DOHH2 (cell line): ENCODE measurements at regions not wholly inside any gene's neighbourhood (a gene's known extent, or its start where the extent isn't known, plus 50 kb on each side); places are given as distances from the start of the nearest gene placed in this dataset.

Experiments
- H3F3A ChIP-seq: fragments of 200-600 bp; sonication (generic), shearing (Covaris generic); 2 replicates; pipeline ENCODE4 v1.6.0; 2016; ENCODE audit warnings: antibody characterized with exemption, mild to moderate bottlenecking; ENCODE audit not compliant: control insufficient read depth, insufficient read depth
- H3K27ac ChIP-seq: fragments of 200-600 bp; sonication (generic); 2 replicates; pipeline ENCODE4 v1.5.1; 2014; ENCODE audit warnings: low read depth, mild to moderate bottlenecking, low read length, moderate library complexity
- H3K27me3 ChIP-seq: fragments of 200-600 bp; sonication (generic); 2 replicates; pipeline ENCODE4 v1.6.1; 2014; ENCODE audit warnings: mild to moderate bottlenecking, low read length, mixed read lengths; ENCODE audit not compliant: control insufficient read depth
- H3K36me3 ChIP-seq: fragments of 200-600 bp; sonication (generic); 2 replicates; pipeline ENCODE4 v1.6.1; 2014; ENCODE audit warnings: mild to moderate bottlenecking, low read length, moderate library complexity, mixed read lengths; ENCODE audit not compliant: control insufficient read depth
- H3K4me1 ChIP-seq: fragments of 200-600 bp; sonication (generic); 2 replicates; pipeline ENCODE4 v1.6.1; 2014; ENCODE audit warnings: mild to moderate bottlenecking, low read length, mixed read lengths; ENCODE audit not compliant: control insufficient read depth
- H3K4me2 ChIP-seq: fragments of 200-600 bp; sonication (generic); 2 replicates; pipeline ENCODE4 v1.6.0; 2014; ENCODE audit warnings: mild to moderate bottlenecking, low read length, moderate library complexity
- H3K4me3 ChIP-seq: fragments of 200-600 bp; sonication (generic); 2 replicates; pipeline ENCODE4 v1.5.1; 2014; ENCODE audit warnings: mild to moderate bottlenecking, low read length, mixed read lengths
- H3K79me2 ChIP-seq: fragments of 200-600 bp; sonication (generic); 2 replicates; pipeline ENCODE4 v1.6.1; 2014; ENCODE audit warnings: mild to moderate bottlenecking, low read length, mixed read lengths; ENCODE audit not compliant: control insufficient read depth
- H3K9me2 ChIP-seq: fragments of 200-600 bp; sonication (generic); replicated peaks from 2 replicates; pipeline ENCODE4 v1.6.1; 2014; ENCODE audit warnings: mild to moderate bottlenecking, low read length, mixed read lengths; ENCODE audit not compliant: control insufficient read depth
- H3K9me3 ChIP-seq: fragments of 200-600 bp; sonication (generic); 2 replicates; pipeline ENCODE4 v1.6.1; 2014; ENCODE audit warnings: antibody characterized with exemption, low read length, mixed read lengths; ENCODE audit not compliant: control insufficient read depth, insufficient read depth
- H4K20me1 ChIP-seq: fragments of 200-600 bp; sonication (generic); 2 replicates; pipeline ENCODE4 v1.6.0; 2014; ENCODE audit warnings: low read depth, mild to moderate bottlenecking, antibody characterized with exemption, low read length, moderate library complexity; ENCODE audit not compliant: control insufficient read depth, insufficient read depth
- EZH2phosphoT487 ChIP-seq: fragments of 200-600 bp; sonication (generic); IDR thresholded peaks from 2 replicates; pipeline ENCODE4 v1.6.1; 2017; ENCODE audit warnings: borderline replicate concordance, mild to moderate bottlenecking, antibody characterized with exemption, low read length, moderate library complexity, mixed read lengths
- TF ChIP-seq, protein P1 (sequence below): fragments of 200-600 bp; sonication (generic); IDR thresholded peaks from one replicate; pipeline ENCODE4 v1.5.1; 2014; ENCODE audit warnings: antibody characterized with exemption, mild to moderate bottlenecking, low read depth, low read length; ENCODE audit not compliant: poor library complexity, severe bottlenecking

DNA sequence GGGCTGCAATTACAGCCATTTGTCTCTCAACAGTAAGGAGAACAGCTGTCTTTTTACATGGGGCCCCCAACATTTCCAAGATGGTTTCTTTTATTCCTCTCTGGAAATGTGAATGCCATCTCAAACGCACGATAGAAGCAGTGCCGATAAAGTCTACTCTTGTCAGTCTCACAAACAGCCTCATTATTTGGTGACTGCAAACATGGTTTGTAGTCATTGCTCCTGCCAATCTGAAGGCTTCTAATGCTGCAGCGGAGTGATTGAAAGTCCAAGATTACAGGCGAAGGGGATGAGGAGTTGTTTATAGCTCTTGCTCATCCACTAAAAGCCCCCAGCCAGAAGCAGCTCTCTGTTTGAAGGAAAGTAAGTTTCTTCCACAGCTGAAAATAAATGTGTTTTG lies 657.1 kb downstream of the CBLN4 start:
- no peak overlapping the region for H3K4me2 ChIP-seq
- no peaks in the 10 kb centered on the region for H3K36me3 ChIP-seq
- no peaks in the 10 kb centered on the region for H4K20me1 ChIP-seq
- no peaks in the 10 kb centered on the region for H3K9me2 ChIP-seq
- no peak overlapping the region for H3K27ac ChIP-seq
- H3K9me3 ChIP-seq: no peaks in the 10 kb centered on the region
- H3K27me3 ChIP-seq: no peaks in the 10 kb centered on the region
- no peaks in the 10 kb centered on the region for H3F3A ChIP-seq
- no peak overlapping the region for H3K4me3 ChIP-seq
- H3K79me2 ChIP-seq: no peaks in the 10 kb centered on the region
- TF ChIP-seq EZH2phosphoT487: no peak
- TF ChIP-seq, protein P1, sequence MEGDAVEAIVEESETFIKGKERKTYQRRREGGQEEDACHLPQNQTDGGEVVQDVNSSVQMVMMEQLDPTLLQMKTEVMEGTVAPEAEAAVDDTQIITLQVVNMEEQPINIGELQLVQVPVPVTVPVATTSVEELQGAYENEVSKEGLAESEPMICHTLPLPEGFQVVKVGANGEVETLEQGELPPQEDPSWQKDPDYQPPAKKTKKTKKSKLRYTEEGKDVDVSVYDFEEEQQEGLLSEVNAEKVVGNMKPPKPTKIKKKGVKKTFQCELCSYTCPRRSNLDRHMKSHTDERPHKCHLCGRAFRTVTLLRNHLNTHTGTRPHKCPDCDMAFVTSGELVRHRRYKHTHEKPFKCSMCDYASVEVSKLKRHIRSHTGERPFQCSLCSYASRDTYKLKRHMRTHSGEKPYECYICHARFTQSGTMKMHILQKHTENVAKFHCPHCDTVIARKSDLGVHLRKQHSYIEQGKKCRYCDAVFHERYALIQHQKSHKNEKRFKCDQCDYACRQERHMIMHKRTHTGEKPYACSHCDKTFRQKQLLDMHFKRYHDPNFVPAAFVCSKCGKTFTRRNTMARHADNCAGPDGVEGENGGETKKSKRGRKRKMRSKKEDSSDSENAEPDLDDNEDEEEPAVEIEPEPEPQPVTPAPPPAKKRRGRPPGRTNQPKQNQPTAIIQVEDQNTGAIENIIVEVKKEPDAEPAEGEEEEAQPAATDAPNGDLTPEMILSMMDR: no peak
- H3K4me1 ChIP-seq: no peaks in the 10 kb centered on the region

DNA sequence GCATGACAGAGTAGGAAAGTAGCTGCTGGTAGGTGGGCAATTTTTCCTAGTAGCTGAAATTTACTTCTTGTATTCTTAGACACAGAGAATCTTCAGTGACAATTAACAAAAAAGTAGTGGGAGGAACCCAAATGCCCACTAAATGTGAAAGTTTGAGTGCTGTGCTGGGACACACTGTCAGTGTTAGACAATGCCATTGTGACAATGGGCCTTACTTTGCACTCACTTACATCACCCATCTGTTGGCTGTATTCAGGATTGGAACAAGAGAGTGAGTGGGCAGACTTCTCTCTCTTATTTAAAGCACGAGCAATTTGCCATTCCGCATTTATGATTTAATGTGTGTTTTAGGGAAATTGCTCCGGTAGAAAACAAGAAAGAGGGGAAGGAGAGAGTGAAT lies 662.5 kb downstream of the CBLN4 start:
- Histone ChIP-seq H3F3A (no peaks in the 10 kb centered on the region), H3K27ac (no peak overlapping the region), H3K4me1 (no peaks in the 10 kb centered on the region), H3K36me3 (no peaks in the 10 kb centered on the region), H4K20me1 (no peaks in the 10 kb centered on the region), H3K79me2 (no peaks in the 10 kb centered on the region), H3K4me2 (no peak overlapping the region), H3K4me3 (no peak overlapping the region), H3K9me2 (no peaks in the 10 kb centered on the region), H3K9me3 (no peaks in the 10 kb centered on the region), H3K27me3 (no peaks in the 10 kb centered on the region)
- TF ChIP-seq, protein P1: no peak
- TF ChIP-seq EZH2phosphoT487: no peak

DNA sequence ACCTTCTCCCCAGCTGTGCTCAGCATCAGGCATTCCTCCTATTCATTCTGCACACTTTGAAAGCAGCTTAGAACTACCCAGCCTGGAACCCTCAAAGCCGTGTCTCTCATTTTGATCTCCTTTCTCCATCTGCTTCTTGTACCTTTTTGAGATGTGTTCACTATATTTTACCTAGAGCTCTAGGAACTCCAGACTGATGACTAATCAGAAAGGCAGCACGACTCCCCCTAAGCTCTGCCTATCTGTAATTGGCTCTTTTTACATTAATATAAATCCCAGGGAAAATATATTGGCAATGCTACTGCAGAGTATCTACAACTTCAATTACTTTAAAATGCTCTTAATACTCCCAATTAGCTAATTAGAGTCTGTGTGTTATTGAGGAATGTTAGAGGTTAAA lies 671.5 kb downstream of the CBLN4 start:
- no peaks in the 10 kb centered on the region for H3K9me3 ChIP-seq
- H3F3A ChIP-seq: no peaks in the 10 kb centered on the region
- no peaks in the 10 kb centered on the region for H3K9me2 ChIP-seq
- no peak overlapping the region for H3K4me3 ChIP-seq
- no peak overlapping the region for H3K4me2 ChIP-seq
- H3K79me2 ChIP-seq: no peaks in the 10 kb centered on the region
- no peaks in the 10 kb centered on the region for H3K36me3 ChIP-seq
- H3K27ac ChIP-seq: no peak overlapping the region
- H4K20me1 ChIP-seq: no peaks in the 10 kb centered on the region
- no peak for TF ChIP-seq EZH2phosphoT487
- TF ChIP-seq, protein P1: no peak
- no peaks in the 10 kb centered on the region for H3K4me1 ChIP-seq
- no peaks in the 10 kb centered on the region for H3K27me3 ChIP-seq

DNA sequence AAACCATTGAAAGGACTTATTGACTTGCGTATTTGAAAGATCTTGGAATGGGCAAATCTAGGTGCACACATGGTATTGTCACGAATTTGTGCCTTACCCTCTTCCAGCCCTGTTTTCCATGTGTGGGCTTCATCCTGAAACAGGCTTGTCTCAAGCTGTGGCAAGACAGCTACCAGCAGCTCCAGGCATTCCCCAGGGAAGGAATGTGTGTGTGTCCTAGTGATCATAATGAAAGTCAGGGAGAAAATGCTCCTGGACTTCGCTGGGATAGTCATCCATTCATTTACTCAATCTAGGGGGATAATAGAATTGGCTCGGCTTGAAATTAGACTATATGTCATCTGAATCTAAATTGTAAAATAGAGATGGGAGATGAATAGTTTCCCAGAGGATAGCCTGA lies 676.2 kb downstream of the CBLN4 start:
- no peaks in the 10 kb centered on the region for H3K79me2 ChIP-seq
- H3F3A ChIP-seq: no peaks in the 10 kb centered on the region
- TF ChIP-seq, protein P1: no peak
- no peak for TF ChIP-seq EZH2phosphoT487
- H3K4me1 ChIP-seq: no peaks in the 10 kb centered on the region
- H3K36me3 ChIP-seq: no peaks in the 10 kb centered on the region
- no peaks in the 10 kb centered on the region for H3K9me2 ChIP-seq
- H3K27ac ChIP-seq: no peak overlapping the region
- H4K20me1 ChIP-seq: no peaks in the 10 kb centered on the region
- no peak overlapping the region for H3K4me3 ChIP-seq
- no peak overlapping the region for H3K4me2 ChIP-seq
- no peaks in the 10 kb centered on the region for H3K27me3 ChIP-seq
- no peaks in the 10 kb centered on the region for H3K9me3 ChIP-seq
